ENCODE measurements at regions not wholly inside any gene's neighbourhood (a gene's known extent, or its start where the extent isn't known, plus 50 kb on each side); places are given as distances from the start of the nearest gene placed in this dataset.

- TF ChIP-seq CTCF (conservative IDR thresholded peaks at IDR 0.05; ENCODE audit: low read depth, low read length) (no peak), EZH2 (IDR thresholded peaks at IDR 0.05; ENCODE audit: borderline replicate concordance, low read depth, low read length, poor library complexity, severe bottlenecking) (no peak)
Measured at GRCh38 chr12:97048421-97049035, 141.5 kb downstream of the NEDD1 start.

Data from A673 (cell line).